M059J (cell line): ENCODE measurements at regions not wholly inside any gene's neighbourhood (a gene's known extent, or its start where the extent isn't known, plus 50 kb on each side); places are given as distances from the start of the nearest gene placed in this dataset.
"Not testable (repeated sequence)": the region's sequence is repeated elsewhere in the genome, so short reads cannot be mapped to it uniquely, and the experiment has no call there.

Source experiments
- DNase-seq: peaks from one replicate; pipeline ENCODE4 v3.0.0-alpha.2; 2012; ENCODE audit warnings: low read depth

DNA sequence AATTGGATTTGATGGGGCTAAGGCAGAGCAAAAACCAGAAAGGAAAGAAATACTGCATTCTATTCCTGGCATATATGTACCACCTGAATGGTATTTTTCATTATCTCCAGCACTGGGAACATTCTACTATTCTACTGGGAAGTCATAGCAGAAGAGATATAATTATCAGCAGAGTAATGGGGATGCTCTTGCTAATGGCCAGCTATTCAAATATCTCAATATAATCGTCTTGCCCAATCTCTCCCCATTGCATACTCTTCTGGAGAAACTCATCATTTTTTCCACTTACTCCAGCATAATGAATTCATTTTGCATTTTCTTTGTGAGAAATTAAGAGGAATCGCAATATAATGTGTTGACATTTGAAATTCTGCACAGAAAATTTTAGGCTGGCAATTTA is 1794.7 kb upstream of the PIK3C3 start:
- DNase-seq, result no peak

DNA sequence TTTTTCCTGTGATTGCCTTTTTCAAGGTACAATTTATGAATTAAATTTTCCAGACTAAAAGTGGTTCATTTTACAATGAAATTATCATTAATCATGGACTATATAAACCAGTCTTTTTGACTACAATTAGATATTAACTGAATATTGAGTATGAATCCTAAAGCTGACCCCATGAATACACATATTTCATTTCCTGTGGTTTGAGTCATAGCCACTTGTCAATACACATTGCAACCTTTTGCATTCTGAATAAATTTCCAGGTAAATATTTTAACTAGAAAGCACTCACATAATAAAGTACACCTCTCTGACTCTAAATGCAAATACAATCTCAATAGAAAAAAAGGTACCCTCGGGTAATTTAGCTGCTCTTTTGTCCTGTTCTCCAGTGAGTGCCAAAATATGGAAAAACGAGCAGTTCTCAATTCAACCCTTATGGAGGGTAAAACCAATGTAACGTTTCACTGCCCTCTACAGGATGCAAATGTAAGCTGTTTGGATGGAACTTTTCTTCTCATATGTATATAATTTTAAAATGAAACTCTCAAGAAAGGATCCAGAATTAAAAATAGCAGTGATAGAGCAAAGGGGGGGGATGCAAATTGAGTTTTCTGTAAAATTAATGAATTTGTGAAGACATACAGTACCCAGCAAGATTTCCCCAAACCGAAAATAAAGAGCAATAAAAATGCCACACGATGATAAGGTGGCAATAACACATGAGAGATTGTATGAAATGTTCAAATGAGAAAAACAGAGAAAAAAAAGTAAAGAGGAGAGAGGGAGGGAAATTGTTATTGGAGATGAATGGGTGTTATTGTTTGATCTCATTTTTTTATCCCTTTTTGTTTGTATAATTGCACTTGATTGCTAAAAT is 1795.7 kb upstream of the PIK3C3 start:
- DNase-seq, result peak; percentile 55

DNA sequence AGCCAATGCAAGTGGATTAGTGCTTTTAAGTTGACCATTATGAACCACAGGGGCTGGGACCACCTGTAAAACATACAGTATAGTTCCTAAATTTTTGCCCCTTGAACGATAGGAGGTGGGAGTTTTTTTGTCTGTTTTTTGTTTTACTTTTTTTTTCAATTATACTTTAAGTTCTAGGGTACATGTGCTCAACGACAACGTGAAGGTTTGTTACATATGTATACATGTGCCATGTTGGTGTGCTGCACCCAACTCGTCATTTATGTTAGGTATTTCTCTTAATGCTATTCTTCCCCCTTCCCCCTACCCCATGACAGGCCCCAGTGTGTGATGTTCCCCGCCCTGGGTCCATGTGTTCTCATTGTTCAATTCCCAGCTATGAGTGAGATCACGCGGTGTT is 1797.9 kb upstream of the PIK3C3 start:
- DNase-seq, result no peak

DNA sequence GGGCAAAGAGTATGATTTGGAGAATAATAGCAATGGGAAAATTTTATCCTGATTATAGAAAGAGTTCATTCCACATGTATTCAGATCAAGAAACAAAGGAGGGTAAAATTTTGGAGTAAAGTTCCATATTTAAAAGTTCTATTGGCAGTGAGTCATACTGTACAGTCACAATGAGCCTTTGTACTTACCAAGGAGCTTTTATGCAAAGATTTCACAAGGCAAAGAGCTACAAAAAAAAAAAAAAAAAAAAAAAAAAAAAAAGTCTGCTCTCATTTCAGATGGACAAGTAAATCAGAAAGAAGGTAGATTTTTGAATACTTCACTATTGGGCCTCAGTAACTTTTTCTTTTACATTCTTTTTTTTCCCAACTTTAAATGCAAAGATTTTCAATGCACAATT is 1802.2 kb upstream of the PIK3C3 start:
- DNase-seq, result peak; percentile 35

DNA sequence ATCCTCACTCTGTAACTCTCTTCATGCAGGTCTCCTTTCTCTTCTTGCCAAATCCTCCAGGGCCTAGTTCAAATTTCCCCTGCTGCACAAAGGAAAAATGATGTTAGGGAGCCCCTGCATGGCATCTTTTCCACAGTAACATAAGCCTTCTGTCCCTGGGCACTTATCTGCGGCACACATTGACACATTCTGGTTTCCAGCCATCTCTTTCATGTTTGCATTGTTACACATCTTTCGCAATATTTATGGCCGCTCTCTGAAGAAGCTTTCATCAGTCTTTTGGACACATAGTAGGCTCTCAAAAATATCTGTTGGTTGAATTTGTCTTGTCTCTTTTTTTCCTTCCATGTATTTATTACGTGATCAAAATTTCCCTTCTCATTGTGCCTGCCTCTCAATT is 1806.1 kb upstream of the PIK3C3 start:
- DNase-seq, result no peak

DNA sequence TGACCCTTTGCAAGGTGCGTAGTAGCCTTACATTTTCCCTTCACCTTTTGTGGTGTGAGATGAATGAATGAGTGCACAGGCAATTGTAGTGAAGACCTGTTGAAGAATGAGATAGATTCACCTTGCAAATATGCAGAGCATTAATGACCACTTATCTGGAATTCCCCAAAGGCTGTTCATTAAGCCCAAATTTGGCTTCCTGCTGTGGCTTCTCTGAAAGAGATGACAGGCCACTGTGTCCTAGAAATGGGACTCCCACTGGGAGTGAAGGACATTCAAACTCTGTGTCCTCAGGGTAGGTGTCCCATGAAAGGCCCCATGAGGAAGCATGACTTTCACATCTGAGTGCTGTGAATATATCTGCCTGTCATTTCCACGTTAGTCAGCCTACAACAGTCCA is 1821.8 kb upstream of the PIK3C3 start:
- DNase-seq, result peak; percentile 39

DNA sequence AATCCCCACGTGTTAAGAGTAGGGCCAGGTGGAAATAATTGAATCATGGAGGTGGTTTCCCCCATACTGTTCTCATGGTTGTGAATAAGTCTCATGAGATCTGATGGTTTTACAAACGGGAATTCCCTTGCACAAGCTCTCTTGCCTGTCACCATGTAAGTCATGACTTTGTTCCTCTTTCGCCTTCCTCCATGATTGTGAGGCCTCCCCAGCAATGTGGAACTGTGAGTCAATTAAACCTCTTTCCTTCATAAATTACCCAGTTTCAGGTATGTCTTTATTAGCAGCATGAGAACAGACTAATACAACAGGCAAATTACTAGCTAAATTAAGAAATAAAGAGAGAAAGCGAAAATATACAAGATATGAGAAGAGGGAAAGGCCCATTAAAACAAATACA is 1822.6 kb upstream of the PIK3C3 start:
- not testable (repeated sequence) for DNase-seq

DNA sequence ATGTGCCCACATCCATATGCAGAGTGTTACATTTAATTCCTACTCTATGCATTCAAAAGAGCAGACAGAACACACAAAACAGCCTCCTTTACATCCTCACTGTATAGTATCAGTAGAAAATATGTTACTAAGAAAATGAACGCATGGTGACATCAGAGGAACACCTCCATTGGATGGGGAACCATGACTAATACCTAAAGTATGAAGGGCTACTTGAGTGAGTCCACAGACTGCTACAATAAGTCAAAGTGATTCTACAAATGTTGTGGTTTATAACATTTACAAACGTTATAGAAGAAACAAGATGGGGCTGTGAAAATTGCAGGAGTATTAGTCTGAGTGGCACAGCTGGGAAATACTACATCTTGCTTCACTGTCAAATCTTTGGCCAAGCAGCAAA is 1830.9 kb upstream of the PIK3C3 start:
- DNase-seq, result peak; percentile 83

DNA sequence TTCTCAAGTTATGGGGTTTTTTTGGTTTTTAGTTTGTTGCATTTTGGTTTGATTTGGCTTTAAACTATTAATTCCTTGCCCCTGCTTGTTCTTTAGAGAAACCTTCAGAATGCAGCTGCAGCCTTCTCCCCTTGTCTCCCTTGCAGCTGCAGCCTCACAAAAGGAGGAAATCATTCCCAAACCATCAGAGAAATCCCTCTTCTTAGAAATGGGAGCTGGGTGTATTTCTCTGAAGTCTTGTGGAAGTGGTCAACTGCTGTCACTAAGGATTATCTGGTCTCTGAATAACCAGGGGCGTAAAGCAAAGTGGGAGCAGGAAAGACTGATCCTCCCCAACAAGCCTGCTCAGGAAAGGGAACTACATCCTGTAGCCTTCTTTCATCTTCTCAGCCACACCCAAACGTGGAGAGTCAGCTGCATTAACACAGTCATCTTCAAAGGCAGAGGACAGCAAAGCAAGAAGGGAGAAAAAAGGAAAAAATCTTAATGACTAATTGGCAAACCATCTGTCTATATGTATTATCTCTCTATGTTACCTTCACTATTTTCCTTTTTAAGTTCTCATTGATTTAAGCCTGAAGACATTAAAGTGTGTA is 1834.1 kb upstream of the PIK3C3 start:
- DNase-seq, result no peak

DNA sequence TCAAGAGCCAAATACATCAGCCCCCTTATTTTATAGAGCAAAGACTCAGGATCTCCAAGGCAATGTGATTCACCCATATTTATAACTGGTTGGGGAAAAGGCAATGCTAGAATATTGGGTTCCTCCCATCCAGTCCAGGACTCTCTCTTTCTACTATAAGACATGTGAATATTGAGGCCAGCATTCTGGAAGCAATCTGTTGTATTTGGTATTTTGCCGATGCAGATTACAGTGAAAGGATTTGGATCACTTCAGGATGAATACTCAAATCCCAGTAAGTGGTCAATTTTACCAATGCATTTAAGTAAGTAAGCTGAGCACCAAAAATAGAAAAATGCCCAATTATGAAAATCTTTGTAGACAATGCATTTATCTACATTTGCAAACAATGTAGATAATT is 1834.7 kb upstream of the PIK3C3 start:
- DNase-seq, result no peak

DNA sequence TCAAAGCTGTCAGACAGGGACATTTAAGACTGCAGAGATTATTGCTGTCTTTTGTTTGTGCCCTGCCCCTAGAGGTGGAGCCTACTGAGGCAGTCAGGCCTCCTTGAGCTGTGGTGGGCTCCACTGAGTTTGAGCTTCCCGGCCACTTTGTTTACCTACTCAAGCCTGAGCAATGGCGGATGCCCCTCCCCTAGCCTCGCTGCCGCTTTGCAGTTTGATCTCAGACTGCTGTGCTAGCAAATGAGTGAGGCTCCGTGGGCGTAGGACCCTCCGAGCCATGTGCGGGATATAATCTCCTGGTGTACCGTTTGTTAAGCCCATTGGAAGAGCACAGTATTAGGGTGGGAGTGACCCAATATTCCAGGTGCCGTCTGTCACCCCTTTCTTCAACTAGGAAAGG is 1835.5 kb upstream of the PIK3C3 start:
- DNase-seq, result not testable (repeated sequence)

DNA sequence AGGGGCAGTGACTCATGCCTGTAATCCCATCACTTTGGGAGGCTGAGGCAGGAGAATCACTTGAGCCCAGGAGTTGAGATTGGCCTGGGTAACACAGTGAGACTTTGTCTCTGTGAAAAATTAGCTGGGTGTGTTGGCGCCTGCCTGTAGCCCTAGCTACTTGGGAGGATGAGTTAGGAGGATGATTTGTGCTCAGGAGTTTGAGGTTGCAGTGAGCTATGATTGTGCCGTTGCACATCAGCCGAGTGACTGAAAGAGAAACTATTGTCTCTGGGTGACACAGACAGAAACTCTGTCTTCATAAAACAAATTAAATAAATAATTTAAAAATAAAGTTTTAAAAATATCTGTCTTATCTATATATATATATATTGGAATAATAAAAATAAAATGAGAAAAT is 1844.6 kb upstream of the PIK3C3 start:
- DNase-seq, result no peak

DNA sequence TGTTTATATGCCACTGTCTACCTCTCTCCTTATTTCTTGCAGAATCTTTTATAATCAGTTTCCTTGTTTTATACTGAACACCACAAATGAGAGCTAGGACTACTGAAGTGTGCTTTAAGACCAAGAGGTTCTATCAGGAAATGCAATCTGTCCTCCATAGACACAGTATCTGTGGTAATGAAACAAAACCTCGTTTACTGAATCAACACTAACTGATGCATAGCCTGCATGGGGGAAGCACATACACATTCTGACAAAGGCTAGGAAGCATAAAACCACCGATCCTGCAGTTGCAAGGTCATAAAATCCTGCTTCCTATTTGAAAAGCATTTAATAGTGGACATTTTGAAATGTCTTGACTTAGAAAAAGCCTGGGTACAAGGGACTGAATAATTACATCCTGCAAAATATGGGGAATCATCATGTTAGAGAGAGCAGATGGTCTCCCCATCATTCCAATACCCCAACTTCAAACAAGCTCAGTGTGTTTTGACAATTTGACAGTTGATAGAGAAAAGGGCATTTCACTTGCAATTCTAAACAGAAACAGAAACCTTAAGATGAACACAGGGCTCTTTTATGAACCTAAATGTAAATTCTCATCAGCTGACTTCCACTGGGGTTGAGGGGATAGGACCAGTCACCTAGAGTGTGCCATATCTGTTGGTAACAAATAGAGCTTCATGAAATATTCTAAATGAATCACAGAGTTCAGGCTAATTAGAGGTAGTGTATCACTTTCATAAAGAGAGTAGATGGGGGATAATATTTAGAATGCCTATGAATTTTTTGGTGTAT is 1845.6 kb upstream of the PIK3C3 start:
- no peak for DNase-seq

DNA sequence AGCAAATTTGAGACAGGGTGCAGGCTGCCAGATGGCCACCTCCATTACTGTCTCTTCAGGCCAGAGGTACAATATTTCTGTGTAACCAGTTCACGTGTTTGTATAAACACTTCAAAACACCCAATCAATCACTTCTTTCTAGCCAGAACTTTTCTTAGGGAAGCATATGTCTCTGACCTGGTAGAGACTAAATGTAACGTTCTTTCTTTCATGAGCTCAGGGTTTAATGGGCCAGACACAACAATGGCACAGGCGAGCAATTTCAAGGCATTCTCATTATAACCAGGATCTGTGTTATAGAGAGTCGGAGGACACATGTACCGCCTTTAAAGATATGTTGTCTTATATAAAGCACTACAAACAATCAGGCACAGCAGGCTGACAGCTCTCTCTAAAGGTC is 1846.4 kb upstream of the PIK3C3 start:
- no peak for DNase-seq

DNA sequence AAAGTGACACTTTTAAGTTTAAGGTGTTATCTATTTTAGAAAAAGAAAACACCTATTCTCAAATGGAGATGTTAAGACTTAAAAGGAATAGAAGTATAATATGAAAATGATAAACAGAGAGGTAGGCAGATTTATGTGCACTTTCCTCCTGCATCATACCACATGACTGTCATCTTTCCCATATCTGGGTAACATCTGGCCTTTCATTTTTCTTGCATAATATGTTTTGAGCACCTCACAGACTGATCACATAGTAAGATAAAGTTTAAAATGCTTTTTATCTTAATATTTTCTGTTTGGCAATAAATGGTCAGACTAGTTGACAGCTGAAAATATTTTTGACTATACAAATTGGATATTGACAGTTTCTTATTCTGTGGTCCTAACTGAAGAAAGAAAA is 1852.1 kb upstream of the PIK3C3 start:
- no peak for DNase-seq

DNA sequence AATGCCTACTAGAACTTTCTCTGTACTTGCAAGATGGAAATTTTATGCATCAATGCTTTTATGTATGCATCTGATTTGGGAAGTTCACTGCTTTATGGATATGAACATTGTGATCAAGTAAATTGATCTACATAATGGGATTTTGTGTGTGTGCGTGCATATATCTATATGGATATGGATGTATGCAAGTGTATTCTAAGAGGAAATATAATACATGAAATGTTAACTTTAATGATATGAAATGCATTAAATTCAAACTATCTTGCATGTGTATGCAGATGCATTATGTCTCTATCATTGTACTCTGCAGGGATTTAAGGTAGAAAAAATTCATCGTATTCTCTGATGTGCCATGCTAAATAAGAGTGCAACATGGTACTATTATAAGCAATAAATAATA is 1855.4 kb upstream of the PIK3C3 start:
- DNase-seq, result no peak

DNA sequence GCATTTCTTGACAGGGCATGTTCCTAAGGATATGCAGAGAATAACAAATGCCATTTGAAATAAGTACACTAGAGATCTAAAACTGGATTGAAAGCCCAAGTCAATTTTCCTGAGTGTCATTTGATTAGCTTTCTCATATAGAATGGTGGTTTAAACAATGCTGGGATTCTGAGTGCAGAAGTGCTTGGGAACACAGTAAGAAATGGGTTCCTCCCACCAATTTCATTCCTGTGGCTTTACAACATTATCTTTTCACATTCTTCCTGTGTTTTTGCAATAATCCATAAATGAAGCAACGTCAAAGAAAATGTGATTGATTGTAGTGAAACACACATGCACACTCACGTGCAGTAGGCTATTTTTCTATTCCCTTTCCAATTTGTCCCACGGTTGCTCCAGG is 1858.4 kb upstream of the PIK3C3 start:
- DNase-seq, result no peak

DNA sequence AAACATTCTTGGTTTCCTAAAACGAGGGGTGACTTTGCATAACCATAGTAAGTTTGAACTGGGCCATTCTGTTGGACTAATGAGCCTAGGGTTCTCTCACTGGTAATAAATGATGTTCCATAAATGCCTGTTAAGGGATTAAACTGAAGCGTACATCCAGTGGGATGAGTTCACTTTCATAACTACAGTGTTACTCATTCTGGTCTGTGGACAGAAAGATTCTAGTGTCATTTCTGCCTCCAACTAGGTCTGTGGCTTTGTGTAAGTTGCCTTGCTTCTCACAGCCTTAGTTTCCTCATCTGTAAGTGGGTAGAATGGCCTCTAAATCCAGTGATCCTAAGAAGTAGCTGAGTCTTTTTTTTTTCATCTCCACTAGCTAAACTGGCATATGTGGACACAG is 1860.6 kb upstream of the PIK3C3 start:
- peak; percentile 55 for DNase-seq

DNA sequence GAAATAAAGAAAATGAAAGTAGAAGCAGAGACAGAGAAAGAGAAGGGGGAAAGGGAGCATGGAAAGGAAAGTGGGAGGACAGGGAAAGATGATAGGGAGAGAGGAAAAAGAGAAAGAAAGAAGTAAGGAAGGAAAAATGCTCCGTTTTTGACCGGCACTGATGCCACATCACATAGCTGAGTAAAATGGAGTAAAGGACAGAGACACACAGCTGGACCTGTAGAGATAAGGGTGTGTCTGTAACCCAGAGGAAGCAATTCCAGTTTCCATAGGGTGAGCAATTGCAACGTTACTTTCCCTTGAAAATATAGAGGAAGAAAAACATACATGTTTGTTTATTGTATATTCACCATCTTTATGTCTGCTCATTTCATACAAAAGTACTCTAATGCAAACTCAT is 1866.9 kb upstream of the PIK3C3 start:
- no peak for DNase-seq

DNA sequence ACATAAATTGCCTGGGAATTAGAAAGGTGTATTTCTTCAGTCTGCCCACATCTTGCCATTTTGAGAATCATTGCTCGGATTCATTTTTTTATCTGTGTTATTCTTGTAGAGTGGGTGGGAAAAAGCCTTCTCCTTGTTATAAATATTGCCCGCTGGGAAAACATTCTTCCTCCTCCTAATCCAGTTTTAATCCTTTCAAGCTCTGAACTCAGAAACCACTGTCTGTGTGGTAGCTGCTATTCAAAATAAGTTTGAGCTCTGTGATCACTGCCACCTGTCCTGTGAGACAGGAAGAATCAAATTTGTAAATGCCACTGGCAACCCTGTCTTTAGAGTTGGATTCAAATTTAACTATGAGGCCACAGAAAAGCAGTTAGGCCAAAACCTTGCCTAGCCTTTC is 1875.2 kb upstream of the PIK3C3 start:
- DNase-seq, result no peak

DNA sequence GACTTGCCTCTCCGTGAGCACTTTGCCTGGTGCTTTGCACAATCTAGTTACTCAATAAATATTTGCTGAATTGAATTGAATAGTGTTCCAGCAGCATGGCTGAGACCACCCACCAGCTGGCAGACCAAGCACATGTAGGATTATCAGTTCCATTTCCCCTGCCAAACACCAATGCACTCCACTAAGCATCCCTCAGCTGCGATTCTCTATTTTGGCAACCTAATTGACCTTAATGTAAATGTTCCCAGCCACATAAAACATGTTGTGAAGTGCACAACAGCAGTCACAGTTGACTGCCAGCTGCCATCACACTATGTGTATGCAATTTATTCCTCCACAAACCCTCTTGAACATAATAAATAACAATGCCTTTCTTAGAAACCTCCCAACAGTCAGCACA is 1879.4 kb upstream of the PIK3C3 start:
- no peak for DNase-seq

DNA sequence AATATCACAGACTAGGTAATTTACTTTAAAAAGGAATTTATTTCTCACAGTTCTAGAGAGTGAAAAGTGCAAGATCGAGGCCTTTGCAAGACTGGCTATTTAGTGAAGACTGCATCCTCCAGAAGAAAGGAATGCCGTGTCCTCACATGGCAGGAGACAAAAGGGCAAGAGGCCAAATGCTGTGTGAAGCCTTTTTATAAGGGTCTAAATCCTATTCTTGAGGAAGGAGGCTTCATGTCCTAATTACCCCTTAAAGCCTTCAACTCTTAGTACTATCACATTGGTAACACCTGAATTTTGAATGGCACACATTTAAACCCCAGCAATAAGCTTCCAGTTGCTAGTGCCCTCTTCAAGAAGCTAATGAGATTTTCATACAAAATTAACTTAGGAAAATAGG is 1882.3 kb upstream of the PIK3C3 start:
- no peak for DNase-seq

DNA sequence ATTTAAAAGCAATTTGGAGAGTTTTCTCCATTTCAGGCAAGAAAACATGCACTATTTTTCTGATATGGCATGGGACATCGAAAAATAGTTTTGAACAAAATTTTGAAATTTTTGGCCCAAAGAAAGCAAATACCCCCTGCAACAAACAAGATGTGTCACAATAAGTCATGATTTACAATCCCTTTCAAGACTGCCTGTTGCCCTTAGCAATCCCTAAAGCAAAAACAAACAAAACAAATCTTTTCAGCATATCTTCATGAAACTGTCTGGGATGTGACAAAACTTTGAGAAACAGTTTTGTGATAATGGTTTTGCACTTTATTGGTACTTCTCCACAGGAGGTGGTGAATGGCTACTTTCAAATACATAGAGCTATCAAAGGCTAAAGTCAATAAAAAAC is 1888.7 kb upstream of the PIK3C3 start:
- peak; percentile 33 for DNase-seq
